Astrocyte (in vitro differentiated cells and primary cell): ENCODE measurements at regions not wholly inside any gene's neighbourhood (a gene's known extent, or its start where the extent isn't known, plus 50 kb on each side); places are given as distances from the start of the nearest gene placed in this dataset.

ENCODE experiments used
- DNase-seq: peaks from one replicate; pipeline ENCODE4 v3.0.0-alpha.2; 2010; ENCODE audit warnings: low read depth
- FAIRE-seq: peaks from 2 replicates; lab custom pipeline; 2011; peaks lifted over from hg19 to GRCh38; lab: Jason Lieb, UNC
- H2AFZ ChIP-seq: 2 replicates; pipeline ENCODE4 v1.6.0; 2012; ENCODE audit warnings: low read depth, low read length, inconsistent platforms
- H3K27ac ChIP-seq: 2 replicates; pipeline ENCODE4 v1.5.1; 2011; ENCODE audit warnings: low read depth, low read length, inconsistent platforms
- H3K27me3 ChIP-seq: 2 replicates; pipeline ENCODE4 v1.6.0; 2011; ENCODE audit warnings: low read length, inconsistent platforms; ENCODE audit not compliant: insufficient read depth
- H3K36me3 ChIP-seq: 2 replicates; pipeline ENCODE4 v1.5.1; 2011; ENCODE audit warnings: low read length, inconsistent platforms; ENCODE audit not compliant: insufficient read depth
- H3K4me1 ChIP-seq: 2 replicates; pipeline ENCODE4 v1.5.1; 2011; ENCODE audit warnings: low read length, inconsistent platforms; ENCODE audit not compliant: insufficient read depth
- H3K4me2 ChIP-seq: 2 replicates; pipeline ENCODE4 v1.6.0; 2012; ENCODE audit warnings: low read length, inconsistent platforms
- H3K4me3 ChIP-seq: 2 replicates; pipeline ENCODE4 v1.5.1; 2011; ENCODE audit warnings: low read depth, mild to moderate bottlenecking, low read length, inconsistent platforms; ENCODE audit not compliant: insufficient read depth
- H3K79me2 ChIP-seq: 2 replicates; pipeline ENCODE4 v1.6.0; 2012; ENCODE audit warnings: mild to moderate bottlenecking, low read length, inconsistent platforms; ENCODE audit not compliant: insufficient read depth
- H3K9ac ChIP-seq: 2 replicates; pipeline ENCODE4 v1.6.0; 2012; ENCODE audit warnings: mild to moderate bottlenecking, low read length, inconsistent platforms
- H3K9me3 ChIP-seq: 2 replicates; pipeline ENCODE4 v1.5.1; 2012; ENCODE audit warnings: low read depth, mild to moderate bottlenecking, low read length, inconsistent platforms; ENCODE audit not compliant: insufficient read depth
- H4K20me1 ChIP-seq: 2 replicates; pipeline ENCODE4 v1.6.0; 2012; ENCODE audit warnings: low read length, inconsistent platforms; ENCODE audit not compliant: insufficient read depth
- H3K27ac Mint-ChIP-seq: one replicate; pipeline ENCODE4 v1.8.0; 2021; ENCODE audit warnings: mild to moderate bottlenecking, mixed read lengths; ENCODE audit not compliant: unreplicated experiment
- H3K27me3 Mint-ChIP-seq: one replicate; pipeline ENCODE4 v1.8.0; 2021; ENCODE audit warnings: low read depth, mixed read lengths; ENCODE audit not compliant: unreplicated experiment
- H3K36me3 Mint-ChIP-seq: one replicate; pipeline ENCODE4 v1.8.0; 2021; ENCODE audit warnings: low read depth, mixed read lengths; ENCODE audit not compliant: unreplicated experiment
- H3K4me1 Mint-ChIP-seq: one replicate; pipeline ENCODE4 v1.8.0; 2021; ENCODE audit warnings: low read depth, mixed read lengths; ENCODE audit not compliant: unreplicated experiment
- H3K4me3 Mint-ChIP-seq: one replicate; pipeline ENCODE4 v1.8.0; 2021; ENCODE audit warnings: mild to moderate bottlenecking, moderate library complexity, mixed read lengths; ENCODE audit not compliant: unreplicated experiment
- H3K9me3 Mint-ChIP-seq: one replicate; pipeline ENCODE4 v1.8.0; 2021; ENCODE audit warnings: mild to moderate bottlenecking, mixed read lengths; ENCODE audit not compliant: unreplicated experiment
- EZH2 ChIP-seq: IDR thresholded peaks from 2 replicates; pipeline ENCODE4 v1.6.1; 2012; ENCODE audit warnings: mild to moderate bottlenecking, low read length, inconsistent platforms; ENCODE audit not compliant: insufficient read depth
- TF ChIP-seq, protein P1 (sequence below): IDR thresholded peaks from 2 replicates; pipeline ENCODE4 v1.5.1; 2011; ENCODE audit warnings: low read depth, mild to moderate bottlenecking, inconsistent platforms, low read length, moderate library complexity; ENCODE audit not compliant: insufficient read depth

DNA sequence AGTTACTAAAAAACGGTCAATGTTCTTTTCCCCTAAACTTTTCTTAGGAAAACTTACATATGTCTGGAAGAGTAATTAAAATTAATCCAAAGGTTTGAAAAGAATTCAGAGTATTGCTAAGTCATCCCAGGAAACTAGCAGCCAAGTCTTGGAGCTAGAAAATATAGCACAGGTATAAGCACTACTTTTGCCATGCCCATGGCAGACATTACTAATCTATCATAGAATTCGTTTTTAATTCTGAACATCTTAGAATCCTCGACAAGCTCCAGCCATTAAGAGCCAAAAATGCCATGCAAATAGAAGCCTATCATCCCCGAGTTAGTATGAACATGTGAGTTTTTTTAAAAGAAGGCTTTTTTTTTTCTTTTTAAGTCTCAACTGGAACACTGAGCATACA, 395.0 kb downstream of the ZEB2 start:
- Histone ChIP-seq H3K27me3 (no peaks in the 10 kb centered on the region), H2AFZ (no peak overlapping the region), H3K79me2 (no peaks in the 10 kb centered on the region), H3K36me3 (no peaks in the 10 kb centered on the region), H3K4me1 (no peaks in the 10 kb centered on the region), H3K9me3 (no peaks in the 10 kb centered on the region), H3K27ac (no peak overlapping the region), H3K4me3 (no peak overlapping the region), H3K4me2 (no peak overlapping the region), H3K9ac (no peak overlapping the region), H4K20me1 (no peaks in the 10 kb centered on the region)
- no peaks in the 10 kb centered on the region for H3K9me3 Mint-ChIP-seq
- no peak overlapping the region for H3K4me3 Mint-ChIP-seq
- H3K4me1 Mint-ChIP-seq: no peaks in the 10 kb centered on the region
- DNase-seq: no peak
- TF ChIP-seq EZH2: no peak
- TF ChIP-seq, protein P1, sequence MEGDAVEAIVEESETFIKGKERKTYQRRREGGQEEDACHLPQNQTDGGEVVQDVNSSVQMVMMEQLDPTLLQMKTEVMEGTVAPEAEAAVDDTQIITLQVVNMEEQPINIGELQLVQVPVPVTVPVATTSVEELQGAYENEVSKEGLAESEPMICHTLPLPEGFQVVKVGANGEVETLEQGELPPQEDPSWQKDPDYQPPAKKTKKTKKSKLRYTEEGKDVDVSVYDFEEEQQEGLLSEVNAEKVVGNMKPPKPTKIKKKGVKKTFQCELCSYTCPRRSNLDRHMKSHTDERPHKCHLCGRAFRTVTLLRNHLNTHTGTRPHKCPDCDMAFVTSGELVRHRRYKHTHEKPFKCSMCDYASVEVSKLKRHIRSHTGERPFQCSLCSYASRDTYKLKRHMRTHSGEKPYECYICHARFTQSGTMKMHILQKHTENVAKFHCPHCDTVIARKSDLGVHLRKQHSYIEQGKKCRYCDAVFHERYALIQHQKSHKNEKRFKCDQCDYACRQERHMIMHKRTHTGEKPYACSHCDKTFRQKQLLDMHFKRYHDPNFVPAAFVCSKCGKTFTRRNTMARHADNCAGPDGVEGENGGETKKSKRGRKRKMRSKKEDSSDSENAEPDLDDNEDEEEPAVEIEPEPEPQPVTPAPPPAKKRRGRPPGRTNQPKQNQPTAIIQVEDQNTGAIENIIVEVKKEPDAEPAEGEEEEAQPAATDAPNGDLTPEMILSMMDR: no peak
- FAIRE-seq: no peak
- H3K27me3 Mint-ChIP-seq: no peaks in the 10 kb centered on the region
- no peak overlapping the region for H3K27ac Mint-ChIP-seq
- peaks cover 2% of the 10 kb centered on the region for H3K36me3 Mint-ChIP-seq

DNA sequence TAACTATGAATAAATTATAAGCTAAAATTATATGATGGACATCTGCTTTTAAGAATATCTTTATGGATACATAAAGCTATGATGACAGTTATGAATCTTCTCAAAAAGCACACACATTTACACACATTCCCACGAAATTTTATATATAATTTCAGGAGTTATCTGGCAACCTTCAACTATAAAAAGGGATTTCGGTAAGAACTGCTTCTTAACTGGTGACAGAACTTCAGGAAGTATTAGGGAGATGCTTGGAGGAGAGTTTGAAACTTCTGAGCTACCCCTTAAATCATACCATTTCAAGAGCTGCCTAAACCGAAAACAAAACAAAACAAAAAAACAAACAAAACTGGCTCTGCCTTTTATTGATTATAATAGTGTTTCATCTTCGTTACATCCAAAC, 399.4 kb downstream of the ZEB2 start:
- H3K9me3 ChIP-seq: no peaks in the 10 kb centered on the region
- Mint-ChIP-seq H3K4me3 (no peak overlapping the region), H3K9me3 (no peaks in the 10 kb centered on the region), H3K27me3 (no peaks in the 10 kb centered on the region), H3K36me3 (peaks cover 2% of the 10 kb centered on the region), H3K4me1 (peaks cover 4% of the 10 kb centered on the region), H3K27ac (no peak overlapping the region)
- no peaks in the 10 kb centered on the region for H3K4me1 ChIP-seq
- no peaks in the 10 kb centered on the region for H4K20me1 ChIP-seq
- no peak overlapping the region for H3K4me2 ChIP-seq
- DNase-seq (no peak), FAIRE-seq (no peak)
- no peak overlapping the region for H3K9ac ChIP-seq
- H3K36me3 ChIP-seq: no peaks in the 10 kb centered on the region
- no peaks in the 10 kb centered on the region for H3K27me3 ChIP-seq
- H2AFZ ChIP-seq: no peak overlapping the region
- no peak overlapping the region for H3K27ac ChIP-seq
- no peak overlapping the region for H3K4me3 ChIP-seq
- no peaks in the 10 kb centered on the region for H3K79me2 ChIP-seq
- TF ChIP-seq, protein P1: no peak
- TF ChIP-seq EZH2: no peak

DNA sequence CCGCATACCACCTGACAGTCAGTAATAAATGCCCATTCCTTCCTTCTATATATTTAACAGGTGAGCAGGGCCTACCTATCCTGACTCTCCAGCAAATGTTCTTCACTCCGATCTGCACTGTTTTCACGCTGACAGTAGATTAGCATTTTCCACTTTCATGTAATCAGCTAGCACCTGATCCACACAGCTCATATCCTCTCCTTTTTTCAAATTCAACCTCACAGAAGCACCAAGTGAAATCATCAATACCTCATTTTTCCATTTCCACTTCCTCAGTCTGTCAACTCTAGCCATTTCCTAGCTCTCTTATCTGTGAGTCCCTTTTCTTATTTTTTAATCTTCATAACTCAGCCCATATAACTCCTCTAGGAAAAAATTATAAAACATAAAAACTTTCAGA, 402.8 kb downstream of the ZEB2 start:
- H3K9ac ChIP-seq: no peak overlapping the region
- no peaks in the 10 kb centered on the region for H3K4me1 ChIP-seq
- no peak overlapping the region for H2AFZ ChIP-seq
- Mint-ChIP-seq H3K27me3 (no peaks in the 10 kb centered on the region), H3K27ac (no peak overlapping the region), H3K4me1 (peaks cover 10% of the 10 kb centered on the region), H3K4me3 (no peak overlapping the region), H3K9me3 (no peaks in the 10 kb centered on the region), H3K36me3 (no peaks in the 10 kb centered on the region)
- TF ChIP-seq, protein P1: no peak
- TF ChIP-seq EZH2: no peak
- H4K20me1 ChIP-seq: no peaks in the 10 kb centered on the region
- FAIRE-seq (no peak), DNase-seq (no peak)
- H3K79me2 ChIP-seq: no peaks in the 10 kb centered on the region
- no peak overlapping the region for H3K4me2 ChIP-seq
- H3K36me3 ChIP-seq: no peaks in the 10 kb centered on the region
- no peak overlapping the region for H3K27ac ChIP-seq
- no peaks in the 10 kb centered on the region for H3K27me3 ChIP-seq
- H3K4me3 ChIP-seq: no peak overlapping the region
- no peaks in the 10 kb centered on the region for H3K9me3 ChIP-seq
